ENCODE measurements at regions not wholly inside any gene's neighbourhood (a gene's known extent, or its start where the extent isn't known, plus 50 kb on each side); places are given as distances from the start of the nearest gene placed in this dataset.
"Not testable (repeated sequence)": the region's sequence is repeated elsewhere in the genome, so short reads cannot be mapped to it uniquely, and the experiment has no call there.

GRCh38 chr18:10619280-10619679 is 93.5 kb downstream of the NAPG start:
- H3K4me3 ChIP-seq (ENCODE audit: low read depth, low read length); H3K27me3 Mint-ChIP-seq; H3K36me3 Mint-ChIP-seq; DNase-seq; H3K4me1 ChIP-seq (ENCODE audit: control insufficient read depth, insufficient read depth, low read length, poor library complexity, severe bottlenecking); H3K9me3 Mint-ChIP-seq; H3K4me3 Mint-ChIP-seq; H3K27ac Mint-ChIP-seq; ATAC-seq (ENCODE audit: low read depth in 2 of 2); H3K36me3 ChIP-seq (ENCODE audit: control insufficient read depth, insufficient read depth, low read length); H3K27ac ChIP-seq (ENCODE audit: insufficient read depth, low read length, poor library complexity, severe bottlenecking); H3K9me3 ChIP-seq (ENCODE audit: control insufficient read depth in 2 of 2, low read length in 2 of 2); H3K27me3 ChIP-seq (ENCODE audit: control insufficient read depth, insufficient read depth, low read length); H3K4me1 Mint-ChIP-seq: not testable (repeated sequence)

- not testable (repeated sequence) for H3K36me3 Mint-ChIP-seq; H3K27me3 Mint-ChIP-seq; H3K27me3 ChIP-seq (ENCODE audit: control insufficient read depth, insufficient read depth, low read length); H3K27ac Mint-ChIP-seq; H3K27ac ChIP-seq (ENCODE audit: insufficient read depth, low read length, poor library complexity, severe bottlenecking); H3K4me3 Mint-ChIP-seq; H3K9me3 Mint-ChIP-seq; H3K4me1 Mint-ChIP-seq; H3K36me3 ChIP-seq (ENCODE audit: control insufficient read depth, insufficient read depth, low read length); H3K4me3 ChIP-seq (ENCODE audit: low read depth, low read length); H3K4me1 ChIP-seq (ENCODE audit: control insufficient read depth, insufficient read depth, low read length, poor library complexity, severe bottlenecking); H3K9me3 ChIP-seq (ENCODE audit: control insufficient read depth in 2 of 2, low read length in 2 of 2); DNase-seq; ATAC-seq (ENCODE audit: low read depth in 2 of 2)
Observed at GRCh38 chr18:10619833-10620232, 94.0 kb downstream of the NAPG start.

Data from CD4-positive, CD25-positive, alpha-beta regulatory T cell (primary cell).